A549 (cell line): ENCODE measurements at regions not wholly inside any gene's neighbourhood (a gene's known extent, or its start where the extent isn't known, plus 50 kb on each side); places are given as distances from the start of the nearest gene placed in this dataset.

Source experiments
- ATAC-seq, 2 experiments: fragments of 200-7000 bp in 1 of 2; fragments of >200 bp in 1 of 2; cut with Nextera tagmentation in 1 of 2; cut with Tn5 transposase in 1 of 2; 3 replicates each; pipeline versions ENCODE4 v1.8.0 to v1.9.1; 2018 to 2020; ENCODE audit warnings: mild to moderate bottlenecking in 1 of 2, moderate library complexity in 1 of 2
- CTCF ChIA-PET: fragments of 300-600 bp; sonication (Branson Sonifier 250); formaldehyde crosslinking; extraction: SDS; loops from one replicate; lab custom pipeline; 2021; ENCODE audit warnings: antibody characterized with exemption, inconsistent platforms; lab: Yijun Ruan, JAX
- POLR2A ChIA-PET: fragments of 350-600 bp; formaldehyde crosslinking; extraction: SDS; loops from one replicate; lab custom pipeline; 2021; ENCODE audit warnings: antibody characterized with exemption, inconsistent platforms; lab: Yijun Ruan, JAX
- DNase-seq, 2 experiments: peaks; one replicate each; pipeline versions ENCODE4 v3.0.0 to v3.0.0-alpha.2; 2011 to 2016; ENCODE audit warnings: low read depth in 1 of 2, low spot score in 1 of 2
- FAIRE-seq: peaks from 2 replicates; lab custom pipeline; 2011; peaks lifted over from hg19 to GRCh38; lab: Jason Lieb, UNC
- H3K27ac ChIP-seq, 2 experiments: fragments of >200 bp; sonication (Bioruptor Twin); formaldehyde crosslinking; 3 replicates each; pipeline ENCODE4 v1.5.1; 2016 to 2017
- H3K4me1 ChIP-seq: fragments of >200 bp; sonication (Bioruptor Twin); formaldehyde crosslinking; 3 replicates; pipeline ENCODE4 v1.6.1; 2016
- H3K4me2 ChIP-seq: fragments of >200 bp; sonication (Bioruptor Twin); formaldehyde crosslinking; 3 replicates; pipeline ENCODE4 v1.6.1; 2016
- H3K4me3 ChIP-seq: fragments of >200 bp; sonication (Bioruptor Twin); formaldehyde crosslinking; 3 replicates; pipeline ENCODE4 v1.5.1; 2016
- H3K9me3 ChIP-seq: fragments of >200 bp; sonication (Bioruptor Twin); formaldehyde crosslinking; 3 replicates; pipeline ENCODE4 v1.6.1; 2016
- BHLHE40 ChIP-seq: IDR thresholded peaks from 2 replicates; pipeline ENCODE4 v1.6.1; 2012; ENCODE audit warnings: low read depth, low read length, inconsistent platforms
- CBX2 ChIP-seq: fragments of 200-600 bp; sonication (generic); IDR thresholded peaks from 2 replicates; pipeline ENCODE4 v1.6.1; 2016; ENCODE audit warnings: low read depth, mild to moderate bottlenecking, borderline replicate concordance
- CHD4 ChIP-seq: fragments of 200-600 bp; sonication (generic); IDR thresholded peaks from 2 replicates; pipeline ENCODE4 v1.6.1; 2016; ENCODE audit warnings: antibody characterized with exemption, mild to moderate bottlenecking, borderline replicate concordance
- EHF ChIP-seq: fragments of 250-450 bp; sonication (Bioruptor Pico); IDR thresholded peaks from 2 replicates; pipeline ENCODE4 v1.5.0; 2020; ENCODE audit warnings: mild to moderate bottlenecking
- GATA3 ChIP-seq: IDR thresholded peaks from 2 replicates; pipeline ENCODE4 v1.6.1; 2012; ENCODE audit warnings: borderline replicate concordance
- HDAC2 ChIP-seq: fragments of 200-600 bp; sonication (generic); IDR thresholded peaks from 2 replicates; pipeline ENCODE4 v1.6.1; 2016
- JUNB ChIP-seq: fragments of >200 bp; sonication (Bioruptor Twin); formaldehyde crosslinking; IDR thresholded peaks from 2 replicates; pipeline ENCODE4 v1.6.1; 2016
- KDM5A ChIP-seq: fragments of 200-600 bp; sonication (generic); IDR thresholded peaks from 2 replicates; pipeline ENCODE4 v1.6.1; 2016; ENCODE audit warnings: antibody characterized with exemption, mild to moderate bottlenecking
- MAZ ChIP-seq: fragments of 150-350 bp; IDR thresholded peaks from 2 replicates; pipeline ENCODE4 v1.6.1; 2014; ENCODE audit warnings: antibody characterized with exemption, low read depth, low read length, borderline replicate concordance
- PBX3 ChIP-seq: IDR thresholded peaks from 2 replicates; pipeline ENCODE4 v1.6.1; 2012
- POLR2A ChIP-seq: IDR thresholded peaks from 2 replicates; pipeline ENCODE4 v1.6.1; 2012; ENCODE audit warnings: mild to moderate bottlenecking, low read length
- RAD21 ChIP-seq, 2 experiments: fragments of >200 bp in 1 of 2; sonication (Bioruptor Twin) in 1 of 2; formaldehyde crosslinking in 1 of 2; IDR thresholded peaks in 1 of 2; conservative IDR thresholded peaks in 1 of 2; 2 replicates in 1 of 2; 3 replicates in 1 of 2; pipeline ENCODE4 v1.6.1; 2012 to 2018; ENCODE audit warnings: inconsistent platforms in 1 of 2
- RARB ChIP-seq: fragments of 250-450 bp; sonication (Bioruptor Pico); IDR thresholded peaks from 2 replicates; pipeline ENCODE4 v1.8.0; 2021; ENCODE audit warnings: mild to moderate bottlenecking, moderate library complexity
- SMC3 ChIP-seq: fragments of >200 bp; sonication (Bioruptor Twin); formaldehyde crosslinking; IDR thresholded peaks from 3 replicates; pipeline ENCODE4 v1.6.1; 2018; ENCODE audit warnings: inconsistent platforms
- ZSCAN20 ChIP-seq: fragments of 250-450 bp; sonication (Bioruptor Pico); IDR thresholded peaks from 2 replicates; pipeline ENCODE4 v1.8.0; 2022; ENCODE audit warnings: mild to moderate bottlenecking, moderate library complexity
- WGBS: methylation state at CpG from one replicate; pipeline ENCODE4 v1.1.6; 2017; ENCODE audit errors: missing lambda C conversion rate; 5-methylcytosine and 5-hydroxymethylcytosine counted together
- TF ChIP-seq, protein P1 (sequence below): fragments of >200 bp; sonication (Bioruptor Twin); formaldehyde crosslinking; IDR thresholded peaks from 2 replicates; pipeline ENCODE4 v1.6.1; 2016
- TF ChIP-seq, protein P2 (sequence below): fragments of >200 bp; sonication (Bioruptor Twin); formaldehyde crosslinking; IDR thresholded peaks from 3 replicates; pipeline ENCODE4 v1.5.1; 2016
- TF ChIP-seq, protein P3 (sequence below): fragments of 200-600 bp; sonication (generic); IDR thresholded peaks from 2 replicates; pipeline ENCODE4 v1.6.1; 2016; ENCODE audit warnings: antibody characterized with exemption, mild to moderate bottlenecking, moderate library complexity
- TF ChIP-seq, protein P4 (sequence below): IDR thresholded peaks from 2 replicates; pipeline ENCODE4 v1.6.1; 2012
- TF ChIP-seq, protein P5 (sequence below): fragments of >200 bp; sonication (Bioruptor Twin); formaldehyde crosslinking; IDR thresholded peaks from 3 replicates; pipeline ENCODE4 v1.6.1; 2016

DNA sequence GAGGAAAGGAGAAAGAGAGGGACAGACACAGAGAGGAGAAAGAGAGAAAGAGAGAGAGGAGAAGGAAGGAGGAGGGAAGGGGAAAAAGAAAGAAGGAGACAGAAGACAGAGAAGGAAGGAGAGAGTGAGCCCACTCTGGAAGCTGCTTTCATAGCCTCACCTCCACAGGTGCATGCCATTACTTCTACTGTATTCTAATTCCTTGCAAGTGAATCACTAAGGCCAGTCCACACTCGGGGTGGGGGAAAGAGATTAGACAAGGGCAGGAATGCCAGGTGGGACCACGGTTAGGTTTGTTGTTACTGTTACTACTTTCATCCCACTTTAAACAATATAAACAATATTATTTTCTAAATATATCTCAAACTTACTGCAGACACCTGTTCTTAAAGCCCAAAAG is 684.5 kb upstream of the ARGLU1 start:
- ATAC-seq: no peak
- H3K27ac ChIP-seq: no peak overlapping the region
- H3K4me1 ChIP-seq: no peaks in the 10 kb centered on the region
- POLR2A ChIA-PET: no interaction called here
- FAIRE-seq: no peak
- H3K4me3 ChIP-seq: no peak overlapping the region
- H3K9me3 ChIP-seq: no peaks in the 10 kb centered on the region
- CTCF ChIA-PET: no interaction called here
- WGBS: 2% methylated on average over 2 of the region's 2 CpGs
- TF ChIP-seq, protein P1, sequence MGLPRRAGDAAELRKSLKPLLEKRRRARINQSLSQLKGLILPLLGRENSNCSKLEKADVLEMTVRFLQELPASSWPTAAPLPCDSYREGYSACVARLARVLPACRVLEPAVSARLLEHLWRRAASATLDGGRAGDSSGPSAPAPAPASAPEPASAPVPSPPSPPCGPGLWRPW: no peak
- TF ChIP-seq BHLHE40: no peak
- TF ChIP-seq, protein P2, sequence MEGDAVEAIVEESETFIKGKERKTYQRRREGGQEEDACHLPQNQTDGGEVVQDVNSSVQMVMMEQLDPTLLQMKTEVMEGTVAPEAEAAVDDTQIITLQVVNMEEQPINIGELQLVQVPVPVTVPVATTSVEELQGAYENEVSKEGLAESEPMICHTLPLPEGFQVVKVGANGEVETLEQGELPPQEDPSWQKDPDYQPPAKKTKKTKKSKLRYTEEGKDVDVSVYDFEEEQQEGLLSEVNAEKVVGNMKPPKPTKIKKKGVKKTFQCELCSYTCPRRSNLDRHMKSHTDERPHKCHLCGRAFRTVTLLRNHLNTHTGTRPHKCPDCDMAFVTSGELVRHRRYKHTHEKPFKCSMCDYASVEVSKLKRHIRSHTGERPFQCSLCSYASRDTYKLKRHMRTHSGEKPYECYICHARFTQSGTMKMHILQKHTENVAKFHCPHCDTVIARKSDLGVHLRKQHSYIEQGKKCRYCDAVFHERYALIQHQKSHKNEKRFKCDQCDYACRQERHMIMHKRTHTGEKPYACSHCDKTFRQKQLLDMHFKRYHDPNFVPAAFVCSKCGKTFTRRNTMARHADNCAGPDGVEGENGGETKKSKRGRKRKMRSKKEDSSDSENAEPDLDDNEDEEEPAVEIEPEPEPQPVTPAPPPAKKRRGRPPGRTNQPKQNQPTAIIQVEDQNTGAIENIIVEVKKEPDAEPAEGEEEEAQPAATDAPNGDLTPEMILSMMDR: no peak
- TF ChIP-seq EHF (CRISPR knock-in tag): no peak
- TF ChIP-seq CBX2: no peak
- no peak for TF ChIP-seq RAD21 (conservative IDR thresholded peaks at IDR 0.05 in 1 of 2, IDR thresholded peaks at IDR 0.05 in 1 of 2)
- no peak for TF ChIP-seq JUNB
- TF ChIP-seq, protein P3, sequence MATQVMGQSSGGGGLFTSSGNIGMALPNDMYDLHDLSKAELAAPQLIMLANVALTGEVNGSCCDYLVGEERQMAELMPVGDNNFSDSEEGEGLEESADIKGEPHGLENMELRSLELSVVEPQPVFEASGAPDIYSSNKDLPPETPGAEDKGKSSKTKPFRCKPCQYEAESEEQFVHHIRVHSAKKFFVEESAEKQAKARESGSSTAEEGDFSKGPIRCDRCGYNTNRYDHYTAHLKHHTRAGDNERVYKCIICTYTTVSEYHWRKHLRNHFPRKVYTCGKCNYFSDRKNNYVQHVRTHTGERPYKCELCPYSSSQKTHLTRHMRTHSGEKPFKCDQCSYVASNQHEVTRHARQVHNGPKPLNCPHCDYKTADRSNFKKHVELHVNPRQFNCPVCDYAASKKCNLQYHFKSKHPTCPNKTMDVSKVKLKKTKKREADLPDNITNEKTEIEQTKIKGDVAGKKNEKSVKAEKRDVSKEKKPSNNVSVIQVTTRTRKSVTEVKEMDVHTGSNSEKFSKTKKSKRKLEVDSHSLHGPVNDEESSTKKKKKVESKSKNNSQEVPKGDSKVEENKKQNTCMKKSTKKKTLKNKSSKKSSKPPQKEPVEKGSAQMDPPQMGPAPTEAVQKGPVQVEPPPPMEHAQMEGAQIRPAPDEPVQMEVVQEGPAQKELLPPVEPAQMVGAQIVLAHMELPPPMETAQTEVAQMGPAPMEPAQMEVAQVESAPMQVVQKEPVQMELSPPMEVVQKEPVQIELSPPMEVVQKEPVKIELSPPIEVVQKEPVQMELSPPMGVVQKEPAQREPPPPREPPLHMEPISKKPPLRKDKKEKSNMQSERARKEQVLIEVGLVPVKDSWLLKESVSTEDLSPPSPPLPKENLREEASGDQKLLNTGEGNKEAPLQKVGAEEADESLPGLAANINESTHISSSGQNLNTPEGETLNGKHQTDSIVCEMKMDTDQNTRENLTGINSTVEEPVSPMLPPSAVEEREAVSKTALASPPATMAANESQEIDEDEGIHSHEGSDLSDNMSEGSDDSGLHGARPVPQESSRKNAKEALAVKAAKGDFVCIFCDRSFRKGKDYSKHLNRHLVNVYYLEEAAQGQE: no peak
- TF ChIP-seq, protein P4, sequence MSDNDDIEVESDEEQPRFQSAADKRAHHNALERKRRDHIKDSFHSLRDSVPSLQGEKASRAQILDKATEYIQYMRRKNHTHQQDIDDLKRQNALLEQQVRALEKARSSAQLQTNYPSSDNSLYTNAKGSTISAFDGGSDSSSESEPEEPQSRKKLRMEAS: no peak
- no peak for TF ChIP-seq RARB (CRISPR knock-in tag)
- TF ChIP-seq KDM5A: no peak
- no peak overlapping the region for H3K4me2 ChIP-seq
- DNase-seq: no peak

GRCh38 chr13:107252021-107252420 is 684.1 kb upstream of the ARGLU1 start:
- Histone ChIP-seq H3K9me3 (no peaks in the 10 kb centered on the region), H3K4me3 (no peak overlapping the region), H3K27ac (no peak overlapping the region), H3K4me1 (no peaks in the 10 kb centered on the region), H3K4me2 (no peak overlapping the region)
- POLR2A ChIA-PET: no interaction called here
- DNase-seq: no peak
- CTCF ChIA-PET: no interaction called here
- no peak for ATAC-seq
- WGBS: 9% methylated on average over 6 of the region's 6 CpGs
- no peak for FAIRE-seq
- no peak for TF ChIP-seq SMC3
- TF ChIP-seq HDAC2: no peak

GRCh38 chr13:107251341-107251740 is 683.4 kb upstream of the ARGLU1 start:
- TF ChIP-seq MAZ (no peak), PBX3 (no peak), CHD4 (no peak), SMC3 (no peak), HDAC2 (no peak), GATA3 (no peak), POLR2A (no peak), ZSCAN20 (no peak)
- TF ChIP-seq, protein P4: no peak
- TF ChIP-seq, protein P1: no peak
- TF ChIP-seq, protein P5, sequence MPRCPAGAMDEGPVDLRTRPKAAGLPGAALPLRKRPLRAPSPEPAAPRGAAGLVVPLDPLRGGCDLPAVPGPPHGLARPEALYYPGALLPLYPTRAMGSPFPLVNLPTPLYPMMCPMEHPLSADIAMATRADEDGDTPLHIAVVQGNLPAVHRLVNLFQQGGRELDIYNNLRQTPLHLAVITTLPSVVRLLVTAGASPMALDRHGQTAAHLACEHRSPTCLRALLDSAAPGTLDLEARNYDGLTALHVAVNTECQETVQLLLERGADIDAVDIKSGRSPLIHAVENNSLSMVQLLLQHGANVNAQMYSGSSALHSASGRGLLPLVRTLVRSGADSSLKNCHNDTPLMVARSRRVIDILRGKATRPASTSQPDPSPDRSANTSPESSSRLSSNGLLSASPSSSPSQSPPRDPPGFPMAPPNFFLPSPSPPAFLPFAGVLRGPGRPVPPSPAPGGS: no peak
- no peak overlapping the region for H3K27ac ChIP-seq
- no peaks in the 10 kb centered on the region for H3K4me1 ChIP-seq
- ChIA-PET CTCF (no interaction called here), POLR2A (no interaction called here)
- no peak overlapping the region for H3K4me2 ChIP-seq
- FAIRE-seq (no peak), ATAC-seq (no peak), DNase-seq (no peak)
- 15% methylated on average over 4 of the region's 4 CpGs for WGBS
- H3K4me3 ChIP-seq: no peak overlapping the region
- H3K9me3 ChIP-seq: no peaks in the 10 kb centered on the region
